Naive thymus-derived CD4-positive, alpha-beta T cell (primary cell): ENCODE measurements at regions not wholly inside any gene's neighbourhood (a gene's known extent, or its start where the extent isn't known, plus 50 kb on each side); places are given as distances from the start of the nearest gene placed in this dataset.

ENCODE experiments used
- ATAC-seq: fragments of 150-1000 bp; cut with Tn5 transposase; 2 replicates; pipeline ENCODE4 v1.10.0; 2021; ENCODE audit warnings: mild to moderate bottlenecking, moderate library complexity
- CTCF ChIA-PET: fragments of 350-600 bp; sonication (Branson Sonifier 250); formaldehyde crosslinking; loops from one replicate; lab custom pipeline; 2021; ENCODE audit warnings: antibody characterized with exemption; lab: Charles Lee
- POLR2A ChIA-PET: fragments of 350-600 bp; sonication (Branson Sonifier 250); formaldehyde crosslinking; loops from one replicate; lab custom pipeline; 2021; ENCODE audit warnings: antibody characterized with exemption, inconsistent platforms; lab: Charles Lee
- DNase-seq, 9 donors: peaks; one replicate each; pipeline versions ENCODE4 v3.0.0 to v3.0.0-alpha.2; 2020 to 2022; ENCODE audit warnings: mixed read lengths in 1 of 9
- H3K27ac ChIP-seq: one replicate; pipeline ENCODE4 v1.7.0; 2013; ENCODE audit warnings: mild to moderate bottlenecking, low read depth, low read length, moderate library complexity
- H3K27me3 ChIP-seq, 2 donors: one replicate each; pipeline ENCODE4 v1.7.0; 2013; ENCODE audit warnings: low read length in 2 of 2, mild to moderate bottlenecking in 2 of 2, moderate library complexity in 2 of 2; ENCODE audit not compliant: control insufficient read depth in 2 of 2, insufficient read depth in 2 of 2
- H3K36me3 ChIP-seq, 3 experiments: 1 replicate in 2 of 3; 2 replicates in 1 of 3; pipeline ENCODE4 v1.7.0; 2013; ENCODE audit warnings: low read length in 3 of 3, mild to moderate bottlenecking in 3 of 3, moderate library complexity in 1 of 3; ENCODE audit not compliant: insufficient read depth in 3 of 3, control insufficient read depth in 2 of 3
- H3K4me1 ChIP-seq, 2 donors: one replicate each; pipeline ENCODE4 v1.7.0; 2013; ENCODE audit warnings: low read length in 2 of 2, mild to moderate bottlenecking in 2 of 2, moderate library complexity in 1 of 2; ENCODE audit not compliant: control insufficient read depth in 2 of 2, insufficient read depth in 2 of 2
- H3K4me3 ChIP-seq: 2 replicates; pipeline ENCODE4 v1.7.0; 2013; ENCODE audit warnings: mild to moderate bottlenecking, low read length
- H3K9me3 ChIP-seq, 3 experiments: 1 replicate in 2 of 3; 2 replicates in 1 of 3; pipeline ENCODE4 v1.7.0; 2013; ENCODE audit warnings: low read length in 3 of 3; ENCODE audit not compliant: control insufficient read depth in 2 of 3
- H3K27ac Mint-ChIP-seq, 9 donors: one replicate each; pipeline ENCODE4 v1.8.0; 2020 to 2022; ENCODE audit warnings: mixed read lengths in 9 of 9, mild to moderate bottlenecking in 8 of 9, moderate library complexity in 5 of 9, inconsistent platforms in 2 of 9
- H3K27me3 Mint-ChIP-seq, 5 donors: one replicate each; pipeline ENCODE4 v1.8.0; 2021 to 2022; ENCODE audit warnings: mixed read lengths in 5 of 5, mild to moderate bottlenecking in 1 of 5
- H3K36me3 Mint-ChIP-seq, 5 donors: one replicate each; pipeline ENCODE4 v1.8.0; 2020 to 2022; ENCODE audit warnings: mixed read lengths in 5 of 5, mild to moderate bottlenecking in 3 of 5, inconsistent platforms in 1 of 5
- H3K4me1 Mint-ChIP-seq, 7 donors: one replicate each; pipeline ENCODE4 v1.8.0; 2020 to 2022; ENCODE audit warnings: mixed read lengths in 7 of 7, mild to moderate bottlenecking in 3 of 7, inconsistent platforms in 1 of 7
- H3K4me3 Mint-ChIP-seq, 10 donors: one replicate each; pipeline ENCODE4 v1.8.0; 2020 to 2022; ENCODE audit warnings: mild to moderate bottlenecking in 10 of 10, mixed read lengths in 10 of 10, moderate library complexity in 6 of 10, inconsistent platforms in 2 of 10
- H3K9me3 Mint-ChIP-seq, 11 donors: one replicate each; pipeline ENCODE4 v1.8.0; 2020 to 2022; ENCODE audit warnings: mixed read lengths in 11 of 11, mild to moderate bottlenecking in 4 of 11, inconsistent platforms in 1 of 11, moderate library complexity in 1 of 11
- intact Hi-C, 2 donors: fragments of 100-400 bp; cut with micrococcal nuclease; formaldehyde crosslinking; loops; one replicate each; pipeline ENCODE4 v1.15.1; 2023

GRCh38 chr16:79293836-79294460, 306.6 kb downstream of the MAF start:
- Histone ChIP-seq H3K27ac (no peak overlapping the region), H3K9me3 (no peaks in the 10 kb centered on the region), H3K36me3 (no peaks in the 10 kb centered on the region), H3K4me1 (peaks cover 0 to 4% of the 10 kb centered on the region in 2 donors), H3K27me3 (no peaks in the 10 kb centered on the region), H3K4me3 (no peak overlapping the region)
- peaks cover 0 to 7% (median 0%) of the 10 kb centered on the region in 5 donors for H3K27me3 Mint-ChIP-seq
- peaks cover 0 to 6% (median 0%) of the 10 kb centered on the region in 11 donors for H3K9me3 Mint-ChIP-seq
- no peak for DNase-seq
- CTCF ChIA-PET: no interaction called here
- POLR2A ChIA-PET: no interaction called here
- no peak for ATAC-seq
- intact Hi-C loops: no loop called here
- peaks cover 0 to 7% (median 0%) of the 10 kb centered on the region in 5 donors for H3K36me3 Mint-ChIP-seq
- H3K4me3 Mint-ChIP-seq: no peak overlapping the region
- peaks cover 8 to 19% (median 10%) of the 10 kb centered on the region in 7 donors for H3K4me1 Mint-ChIP-seq
- H3K27ac Mint-ChIP-seq: no peak overlapping the region

- no peaks in the 10 kb centered on the region for H3K27me3 ChIP-seq
- intact Hi-C loops: no loop called here
- POLR2A ChIA-PET: no interaction called here
- no peak overlapping the region for H3K27ac ChIP-seq
- CTCF ChIA-PET: no interaction called here
- no peak for DNase-seq
- no peaks in the 10 kb centered on the region for H3K9me3 ChIP-seq
- Mint-ChIP-seq H3K4me1 (peaks cover 13 to 36% (median 26%) of the 10 kb centered on the region in 7 donors), H3K4me3 (peak overlapping the region in 2 of 10 donors; percentile 64 to 66), H3K27me3 (peaks cover 0 to 8% (median 1%) of the 10 kb centered on the region in 5 donors), H3K27ac (no peak overlapping the region), H3K36me3 (peaks cover 0 to 9% (median 0%) of the 10 kb centered on the region in 5 donors), H3K9me3 (peaks cover 0 to 2% (median 0%) of the 10 kb centered on the region in 11 donors)
- no peak overlapping the region for H3K4me3 ChIP-seq
- H3K36me3 ChIP-seq: no peaks in the 10 kb centered on the region
- H3K4me1 ChIP-seq: peaks cover 9 to 21% of the 10 kb centered on the region in 2 donors
- no peak for ATAC-seq
Observed at GRCh38 chr16:79288066-79288465, 312.5 kb downstream of the MAF start.

DNA sequence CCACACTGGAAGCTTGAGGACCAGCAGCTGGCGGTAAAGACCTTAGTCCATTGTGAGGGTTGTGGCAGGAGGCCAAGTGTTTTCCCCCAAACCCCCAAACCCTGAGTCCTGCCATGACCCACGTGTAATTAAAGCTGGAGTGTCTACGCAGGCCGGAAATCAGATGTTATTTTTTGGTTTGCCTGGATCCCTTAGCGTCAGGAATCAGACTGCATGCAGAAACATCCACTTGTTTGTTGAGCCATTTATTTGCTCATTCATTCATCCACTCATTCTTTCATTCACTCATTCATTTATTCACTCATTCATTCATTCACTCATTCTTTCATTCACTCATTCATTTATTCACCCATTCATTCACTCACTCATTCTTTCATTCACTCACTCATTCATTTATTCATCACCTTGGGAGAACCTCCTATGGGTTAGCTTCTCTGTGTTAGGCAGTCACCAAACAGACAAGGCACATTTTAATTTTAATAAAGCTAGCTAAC, 313.1 kb downstream of the MAF start:
- DNase-seq (no peak), ATAC-seq (no peak)
- POLR2A ChIA-PET: interaction anchor here (0.7 to 1.6 kb wide), 3 partner anchors 9 to 21 kb away, joined by 3 to 4 read pairs (median 3); no protein-coding TSS in a partner anchor
- H3K27ac ChIP-seq: no peak overlapping the region
- no peaks in the 10 kb centered on the region for H3K36me3 ChIP-seq
- no peaks in the 10 kb centered on the region for H3K27me3 ChIP-seq
- Mint-ChIP-seq H3K4me1 (peaks cover 15 to 41% (median 32%) of the 10 kb centered on the region in 7 donors), H3K4me3 (peak overlapping the region; percentile 26 to 75 (median 62)), H3K27me3 (peaks cover 0 to 8% (median 1%) of the 10 kb centered on the region in 5 donors), H3K27ac (peak overlapping the region in 3 of 9 donors; percentile 2 to 79 (median 45)), H3K9me3 (peaks cover 0 to 2% (median 0%) of the 10 kb centered on the region in 11 donors), H3K36me3 (peaks cover 0 to 10% (median 0%) of the 10 kb centered on the region in 5 donors)
- H3K4me1 ChIP-seq: peaks cover 9 to 27% of the 10 kb centered on the region in 2 donors
- peak overlapping the region; percentile 24 for H3K4me3 ChIP-seq
- intact Hi-C loops: loop anchor here in 1 of 2 donors (2.0 kb wide), 1 partner anchor 19 kb away; no protein-coding TSS in a partner anchor
- H3K9me3 ChIP-seq: no peaks in the 10 kb centered on the region
- CTCF ChIA-PET: interaction anchor here (0.7 to 1.1 kb wide), 3 partner anchors 14 to 49 kb away, joined by 3 read pairs; no protein-coding TSS in a partner anchor

GRCh38 chr16:79286646-79287423, 313.7 kb downstream of the MAF start:
- Mint-ChIP-seq H3K4me3 (peak overlapping the region; percentile 26 to 75 (median 64)), H3K9me3 (no peaks in the 10 kb centered on the region), H3K27ac (peak overlapping the region in 3 of 9 donors; percentile 23 to 79 (median 45)), H3K27me3 (peaks cover 0 to 8% (median 1%) of the 10 kb centered on the region in 5 donors), H3K36me3 (peaks cover 0 to 11% (median 0%) of the 10 kb centered on the region in 5 donors), H3K4me1 (peaks cover 15 to 46% (median 33%) of the 10 kb centered on the region in 7 donors)
- Histone ChIP-seq H3K9me3 (no peaks in the 10 kb centered on the region), H3K27me3 (no peaks in the 10 kb centered on the region), H3K4me1 (peaks cover 9 to 33% of the 10 kb centered on the region in 2 donors), H3K27ac (no peak overlapping the region), H3K36me3 (no peaks in the 10 kb centered on the region), H3K4me3 (peak overlapping the region; percentile 24)
- intact Hi-C loops: loop anchor here (1.0 to 2.0 kb wide), 2 partner anchors 15 to 18 kb away; no protein-coding TSS in a partner anchor
- POLR2A ChIA-PET: interaction anchor here (0.6 to 1.6 kb wide), 6 partner anchors 8 to 1370 kb away, joined by 3 to 6 read pairs (median 3); no protein-coding TSS in a partner anchor
- CTCF ChIA-PET: interaction anchor here (0.7 to 1.1 kb wide), 3 partner anchors 13 to 49 kb away, joined by 3 read pairs; no protein-coding TSS in a partner anchor
- DNase-seq (peak in 2 of 9 donors; percentile 21 to 40), ATAC-seq (peak; percentile 73)

GRCh38 chr16:79284766-79285165, 315.8 kb downstream of the MAF start:
- Mint-ChIP-seq H3K27ac (no peak overlapping the region), H3K36me3 (peaks cover 0 to 15% (median 0%) of the 10 kb centered on the region in 5 donors), H3K9me3 (no peaks in the 10 kb centered on the region), H3K27me3 (peaks cover 0 to 10% (median 6%) of the 10 kb centered on the region in 5 donors), H3K4me3 (no peak overlapping the region), H3K4me1 (peaks cover 19 to 62% (median 36%) of the 10 kb centered on the region in 7 donors)
- CTCF ChIA-PET: no interaction called here
- H3K27ac ChIP-seq: no peak overlapping the region
- no peak for DNase-seq
- peaks cover 9 to 40% of the 10 kb centered on the region in 2 donors for H3K4me1 ChIP-seq
- H3K4me3 ChIP-seq: no peak overlapping the region
- intact Hi-C loops: loop anchor here in 1 of 2 donors (5.0 kb wide), 1 partner anchor 1187 kb away; the partner anchor contains the start of gene WWOX
- no peak for ATAC-seq
- POLR2A ChIA-PET: interaction anchor here (0.6 to 0.7 kb wide), 2 partner anchors 23 to 137 kb away, joined by 4 read pairs; no protein-coding TSS in a partner anchor
- no peaks in the 10 kb centered on the region for H3K9me3 ChIP-seq
- H3K27me3 ChIP-seq: no peaks in the 10 kb centered on the region
- no peaks in the 10 kb centered on the region for H3K36me3 ChIP-seq

DNA sequence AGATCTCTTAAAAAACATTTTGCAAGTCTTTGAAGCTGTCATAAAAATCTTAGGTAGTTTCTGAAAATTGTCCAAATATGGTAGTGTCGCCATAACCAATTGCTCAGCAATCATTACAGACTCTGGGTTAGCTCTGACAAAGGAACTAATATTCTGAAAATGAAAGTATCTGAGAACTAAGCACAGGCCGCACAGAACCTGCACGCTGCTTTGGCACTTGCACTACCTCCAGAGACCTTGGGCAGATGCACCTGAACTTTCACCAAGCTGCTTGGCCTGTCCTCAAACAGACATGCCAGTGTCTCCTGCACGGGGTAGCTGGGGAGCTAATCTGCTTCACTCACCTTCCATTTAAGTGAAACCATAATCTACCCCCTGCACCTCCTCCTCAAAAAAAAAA, 317.0 kb downstream of the MAF start:
- peak; percentile 73 for ATAC-seq
- Histone ChIP-seq H3K27me3 (no peaks in the 10 kb centered on the region), H3K4me1 (peaks cover 14 to 52% of the 10 kb centered on the region in 2 donors), H3K27ac (no peak overlapping the region), H3K36me3 (no peaks in the 10 kb centered on the region), H3K9me3 (no peaks in the 10 kb centered on the region), H3K4me3 (no peak overlapping the region)
- peak overlapping the region in 3 of 9 donors; percentile 16 to 51 (median 38) for H3K27ac Mint-ChIP-seq
- ChIA-PET CTCF (no interaction called here), POLR2A (interaction anchor here (0.8 to 1.8 kb wide), 2 partner anchors 10 to 12 kb away, joined by 3 to 6 read pairs; no protein-coding TSS in a partner anchor)
- H3K27me3 Mint-ChIP-seq: peaks cover 0 to 15% (median 0%) of the 10 kb centered on the region in 5 donors
- H3K4me3 Mint-ChIP-seq: peak overlapping the region in 8 of 10 donors; percentile 1 to 62 (median 31)
- intact Hi-C loops: loop anchor here in 1 of 2 donors (5.0 kb wide), 1 partner anchor 1186 kb away; the partner anchor contains the start of gene WWOX
- H3K9me3 Mint-ChIP-seq: no peaks in the 10 kb centered on the region
- peaks cover 25 to 73% (median 45%) of the 10 kb centered on the region in 7 donors for H3K4me1 Mint-ChIP-seq
- H3K36me3 Mint-ChIP-seq: peaks cover 0 to 15% (median 0%) of the 10 kb centered on the region in 5 donors
- peak in 1 of 9 donors; percentile 18 for DNase-seq
